ENCODE measurements at regions not wholly inside any gene's neighbourhood (a gene's known extent, or its start where the extent isn't known, plus 50 kb on each side); places are given as distances from the start of the nearest gene placed in this dataset.

DNA sequence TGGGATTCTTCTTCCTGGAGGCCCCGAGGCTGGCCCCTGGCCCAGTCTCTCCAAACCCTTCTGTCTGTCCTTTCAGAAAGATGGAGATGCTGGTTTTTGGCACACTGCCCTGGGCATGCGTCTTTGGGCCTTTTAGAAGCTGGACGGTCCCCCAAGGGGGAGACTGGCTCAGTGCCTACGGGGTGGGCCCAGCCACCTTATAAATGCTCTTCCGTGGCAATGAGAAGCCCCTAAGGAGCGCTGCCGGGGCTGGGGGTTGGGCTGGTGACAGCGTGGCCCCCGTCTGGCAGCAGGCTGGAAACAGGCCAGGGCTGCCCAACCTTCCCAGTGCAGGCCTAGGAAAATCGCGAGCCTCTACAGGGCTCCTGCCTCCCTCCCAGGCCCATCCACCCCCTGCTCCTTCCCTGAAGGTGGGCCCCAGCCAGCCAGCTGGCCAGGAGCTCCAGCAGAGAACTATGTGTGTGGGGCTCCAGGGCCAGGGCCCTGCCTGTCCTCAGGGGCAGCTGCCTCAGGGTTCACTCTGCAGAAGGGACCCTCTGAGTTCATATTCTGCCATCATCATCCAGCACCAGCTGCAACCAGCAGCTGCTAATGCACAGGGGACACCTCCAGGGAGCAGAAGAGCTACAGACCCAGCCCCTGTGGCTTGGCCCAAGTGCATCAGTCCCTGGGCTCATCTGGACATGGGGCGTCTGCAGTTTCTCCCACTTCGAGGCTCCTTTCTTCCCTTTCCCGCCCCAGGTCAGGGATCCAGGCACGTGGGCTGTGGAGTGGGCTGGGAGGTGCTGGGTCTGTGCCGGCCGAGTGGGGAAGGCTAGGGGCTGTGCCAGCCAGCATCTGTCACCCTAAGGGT lies 107.6 kb upstream of the OTOS start:
- Histone ChIP-seq H3K36me3 (no peaks in the 10 kb centered on the region), H3K27me3 (no peaks in the 10 kb centered on the region), H3K4me3 (no peak overlapping the region), H3K27ac (no peak overlapping the region), H3K4me1 (peaks cover 0 to 14% (median 5%) of the 10 kb centered on the region in 4 donors), H3K9me3 (no peaks in the 10 kb centered on the region)
- ATAC-seq (no peak), DNase-seq (peak in 1 of 3 donors; percentile 48)
- WGBS (ENCODE audit: insufficient coverage, low coverage, low lambda C conversion rate, missing lambda C conversion rate): no CpG with 5 or more reads among the region's 17 CpGs
- TF ChIP-seq POLR2A (IDR thresholded peaks at IDR 0.05) (no peak), CTCF (IDR thresholded peaks at IDR 0.05) (no peak)
- intact Hi-C loops (cut with DNase I): no loop called here

DNA sequence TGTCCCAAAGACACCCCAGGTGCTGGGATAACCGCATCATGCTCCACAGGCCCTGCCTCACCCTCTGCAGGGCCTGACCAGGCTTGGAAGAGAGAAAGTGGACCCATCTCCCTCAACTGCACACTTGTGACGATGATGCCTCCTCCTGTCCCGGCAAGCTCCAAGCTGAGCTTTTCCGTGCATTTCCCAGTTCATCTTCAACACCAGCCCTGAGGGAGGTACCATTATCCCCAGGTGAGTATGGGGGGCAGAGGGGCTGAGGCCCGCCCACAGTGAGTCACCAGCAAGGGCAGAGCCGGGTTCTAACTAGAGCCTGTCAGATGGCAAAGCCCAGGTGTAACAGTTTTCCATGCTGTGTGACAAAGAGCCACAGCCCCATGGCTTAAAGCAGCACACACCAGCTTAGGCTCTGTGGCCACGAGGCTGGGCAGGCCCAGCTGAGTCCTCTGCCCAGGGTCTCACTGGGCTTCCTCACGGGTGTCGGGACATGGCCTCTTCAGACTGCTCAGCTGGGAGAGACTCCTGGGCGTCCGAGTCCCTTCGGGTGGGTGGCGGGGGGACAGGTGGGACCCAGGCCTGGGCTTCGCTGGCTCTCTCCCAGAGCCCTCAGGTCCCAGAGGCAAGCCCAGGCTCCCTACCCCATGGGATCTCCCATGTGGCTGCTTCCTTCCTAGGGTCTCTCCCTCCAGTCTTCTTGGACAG lies 108.4 kb upstream of the OTOS start:
- intact Hi-C loops (cut with DNase I): no loop called here
- Histone ChIP-seq H3K27ac (no peak overlapping the region), H3K36me3 (no peaks in the 10 kb centered on the region), H3K9me3 (no peaks in the 10 kb centered on the region), H3K4me3 (no peak overlapping the region), H3K27me3 (no peaks in the 10 kb centered on the region), H3K4me1 (peaks cover 0 to 14% (median 5%) of the 10 kb centered on the region in 4 donors)
- no peak for TF ChIP-seq CTCF (IDR thresholded peaks at IDR 0.05)
- no peak for TF ChIP-seq POLR2A (IDR thresholded peaks at IDR 0.05)
- ATAC-seq (no peak), DNase-seq (peak in 1 of 3 donors; percentile 44)
- WGBS (ENCODE audit: insufficient coverage, low coverage, low lambda C conversion rate, missing lambda C conversion rate): 0% methylated on average over 1 of the region's 14 CpGs

GRCh38 chr2:240249423-240250149 lies 109.1 kb upstream of the OTOS start:
- TF ChIP-seq CTCF (IDR thresholded peaks at IDR 0.05): no peak
- TF ChIP-seq POLR2A (IDR thresholded peaks at IDR 0.05): no peak
- peak in 1 of 3 donors; percentile 46 for DNase-seq
- no peak overlapping the region for H3K27ac ChIP-seq
- intact Hi-C loops (cut with DNase I): no loop called here
- no peaks in the 10 kb centered on the region for H3K27me3 ChIP-seq
- H3K9me3 ChIP-seq: no peaks in the 10 kb centered on the region
- H3K4me3 ChIP-seq: no peak overlapping the region
- WGBS (ENCODE audit: insufficient coverage, low coverage, low lambda C conversion rate, missing lambda C conversion rate): 91% methylated on average over 7 of the region's 21 CpGs
- no peak for ATAC-seq
- H3K36me3 ChIP-seq: no peaks in the 10 kb centered on the region
- peaks cover 0 to 14% (median 5%) of the 10 kb centered on the region in 4 donors for H3K4me1 ChIP-seq

DNA sequence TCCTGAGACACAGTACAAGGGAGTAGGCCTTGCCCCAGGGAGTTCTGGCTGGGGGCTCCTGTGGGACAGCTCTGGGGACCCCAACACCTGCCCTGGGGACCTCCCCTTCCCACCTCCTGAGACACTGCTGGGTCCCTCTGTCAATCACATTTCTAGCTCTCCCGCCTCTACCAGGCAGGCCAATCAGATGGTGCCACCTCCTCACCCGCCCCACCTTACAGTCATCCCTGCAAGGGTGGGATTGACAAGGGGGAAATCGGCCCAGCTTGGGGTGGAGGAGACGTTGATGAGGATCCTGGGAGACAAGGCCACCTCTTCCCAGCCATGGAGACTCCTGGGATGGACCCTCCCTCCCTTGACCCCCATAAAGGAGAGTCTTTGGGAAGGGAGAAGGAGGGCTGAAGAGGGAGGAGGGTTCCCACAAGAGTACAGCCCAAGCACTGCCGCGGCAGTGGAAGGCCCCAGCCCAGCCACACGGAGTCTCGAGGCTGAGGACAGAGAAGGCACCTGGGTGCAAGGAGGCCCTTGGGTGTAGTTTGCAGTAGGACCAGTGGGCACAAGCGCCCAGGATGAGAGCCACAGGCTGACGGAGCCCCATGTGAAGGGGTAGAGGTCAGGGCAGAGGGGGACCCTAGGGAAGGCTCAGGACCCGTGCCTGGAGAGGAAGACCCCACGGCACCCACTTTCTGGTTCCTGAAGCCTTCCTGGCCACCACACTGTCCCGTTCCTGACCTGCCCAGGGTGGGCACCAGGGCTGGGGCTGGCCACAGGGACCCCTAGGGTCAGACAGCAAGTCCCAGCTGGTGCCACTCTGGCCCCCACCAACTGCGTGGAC lies 109.9 kb upstream of the OTOS start:
- intact Hi-C loops (cut with DNase I): no loop called here
- DNase-seq (no peak), ATAC-seq (no peak)
- Histone ChIP-seq H3K9me3 (no peaks in the 10 kb centered on the region), H3K36me3 (no peaks in the 10 kb centered on the region), H3K27ac (peak overlapping the region; percentile 60 to 77 (median 64)), H3K27me3 (no peaks in the 10 kb centered on the region), H3K4me3 (no peak overlapping the region), H3K4me1 (peaks cover 0 to 14% (median 5%) of the 10 kb centered on the region in 4 donors)
- 77% methylated on average over 4 of the region's 14 CpGs for WGBS (ENCODE audit: insufficient coverage, low coverage, low lambda C conversion rate, missing lambda C conversion rate)
- TF ChIP-seq CTCF (IDR thresholded peaks at IDR 0.05) (no peak), POLR2A (IDR thresholded peaks at IDR 0.05) (no peak)

All from right lobe of liver (tissue), 6 donors.